Prostate gland (tissue), 2 donors: ENCODE measurements at regions not wholly inside any gene's neighbourhood (a gene's known extent, or its start where the extent isn't known, plus 50 kb on each side); places are given as distances from the start of the nearest gene placed in this dataset.

Experiments
- CTCF ChIP-seq, 4 experiments: fragments of 200-600 bp in 2 of 4; fragments of 450-650 bp in 2 of 4; sonication (generic) in 2 of 4; IDR thresholded peaks; 1 replicate in 3 of 4; 2 replicates in 1 of 4; pipeline ENCODE4 v1.5.1; 2016 to 2019; ENCODE audit warnings: antibody characterized with exemption in 4 of 4, mild to moderate bottlenecking in 2 of 4, moderate library complexity in 2 of 4
- POLR2A ChIP-seq: fragments of 450-650 bp; IDR thresholded peaks from one replicate; pipeline ENCODE4 v1.6.1; 2016; ENCODE audit warnings: antibody characterized with exemption, mild to moderate bottlenecking
- POLR2AphosphoS5 ChIP-seq: sonication (generic); formaldehyde crosslinking; IDR thresholded peaks from one replicate; pipeline ENCODE4 v1.6.1; 2017; ENCODE audit warnings: antibody characterized with exemption

DNA sequence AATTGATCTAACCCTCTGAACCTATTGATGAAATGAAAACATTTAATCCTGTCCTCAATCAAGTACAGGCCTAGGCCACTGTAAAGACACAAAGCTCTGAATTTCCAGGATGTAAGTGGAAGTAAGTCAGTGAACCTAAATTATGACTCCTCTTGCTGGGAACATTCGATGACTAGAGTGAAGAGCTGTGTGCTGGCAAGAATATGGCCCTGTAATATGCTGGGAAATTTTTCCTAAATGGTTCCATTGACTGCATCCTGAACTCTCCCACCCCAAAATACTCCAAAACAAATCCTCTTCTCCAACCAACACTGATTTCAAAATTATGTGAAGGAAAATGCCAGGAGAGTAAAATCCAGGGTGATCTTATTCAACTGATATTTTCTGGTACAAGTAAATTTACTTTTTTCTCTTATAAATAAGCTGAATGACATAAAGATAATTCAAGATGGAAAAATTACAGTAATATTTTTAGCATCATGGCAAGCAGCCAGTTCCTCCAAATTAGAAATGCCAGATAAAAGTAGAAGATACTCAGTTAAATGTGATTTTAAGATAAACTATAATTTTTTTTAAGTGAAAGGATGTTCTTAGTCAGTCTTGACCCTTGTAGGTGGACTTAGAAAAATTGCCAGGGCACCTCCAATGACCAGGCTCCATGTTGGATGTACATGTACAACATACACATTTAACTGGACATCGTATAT is 269.4 kb downstream of the PTGER3 start:
- TF ChIP-seq POLR2A: no peak
- no peak for TF ChIP-seq CTCF (IDR thresholded peaks at IDR 0.05)
- TF ChIP-seq POLR2AphosphoS5: no peak
